Gastroesophageal sphincter (tissue), 3 donors: ENCODE measurements at regions not wholly inside any gene's neighbourhood (a gene's known extent, or its start where the extent isn't known, plus 50 kb on each side); places are given as distances from the start of the nearest gene placed in this dataset.

Experiments used
- CTCF ChIP-seq, 4 experiments: fragments of 200-600 bp in 2 of 4; fragments of 450-650 bp in 2 of 4; sonication (generic) in 1 of 4; IDR thresholded peaks; one replicate each; pipeline ENCODE4 v1.5.1; 2017 to 2019; ENCODE audit warnings: antibody characterized with exemption in 4 of 4, mild to moderate bottlenecking in 2 of 4, moderate library complexity in 2 of 4
- EP300 ChIP-seq: sonication (generic); formaldehyde crosslinking; IDR thresholded peaks from one replicate; pipeline ENCODE4 v1.6.1; 2017; ENCODE audit warnings: antibody characterized with exemption, mild to moderate bottlenecking
- POLR2A ChIP-seq, 2 donors: fragments of 450-650 bp; IDR thresholded peaks; one replicate each; pipeline ENCODE4 v1.6.1; 2017; ENCODE audit warnings: antibody characterized with exemption in 2 of 2, mild to moderate bottlenecking in 2 of 2, moderate library complexity in 1 of 2
- POLR2AphosphoS5 ChIP-seq: sonication (generic); formaldehyde crosslinking; IDR thresholded peaks from one replicate; pipeline ENCODE4 v1.6.1; 2017; ENCODE audit warnings: antibody characterized with exemption

GRCh38 chr2:58543442-58543841 is 302.3 kb upstream of the FANCL start:
- TF ChIP-seq CTCF (IDR thresholded peaks at IDR 0.05) (no peak), EP300 (no peak), POLR2A (IDR thresholded peaks at IDR 0.05) (no peak), POLR2AphosphoS5 (no peak)
